IMR-90 (cell line): ENCODE measurements at regions not wholly inside any gene's neighbourhood (a gene's known extent, or its start where the extent isn't known, plus 50 kb on each side); places are given as distances from the start of the nearest gene placed in this dataset.

Experiments
- BHLHE40 ChIP-seq: fragments of 150-350 bp; IDR thresholded peaks from 2 replicates; pipeline ENCODE4 v1.6.1; 2016; ENCODE audit warnings: mild to moderate bottlenecking, low read depth, low read length
- CEBPB ChIP-seq: IDR thresholded peaks from 2 replicates; pipeline ENCODE4 v1.6.1; 2012; ENCODE audit warnings: low read depth, low read length, improper control_type of control experiment
- CTCF ChIP-seq: conservative IDR thresholded peaks from 2 replicates; pipeline ENCODE4 v1.5.1; 2012; ENCODE audit warnings: mild to moderate bottlenecking, low read depth, low read length, improper control_type of control experiment
- ELK1 ChIP-seq: fragments of 150-350 bp; IDR thresholded peaks from 2 replicates; pipeline ENCODE4 v1.6.1; 2016; ENCODE audit warnings: low read depth, mild to moderate bottlenecking, low read length, moderate library complexity, borderline replicate concordance
- FOS ChIP-seq: fragments of 150-350 bp; IDR thresholded peaks from 2 replicates; pipeline ENCODE4 v1.6.1; 2016; ENCODE audit warnings: low read depth, low read length
- MAFK ChIP-seq: IDR thresholded peaks from 2 replicates; pipeline ENCODE4 v1.6.1; 2012; ENCODE audit warnings: low read depth, low read length, improper control_type of control experiment
- MXI1 ChIP-seq: IDR thresholded peaks from 2 replicates; pipeline ENCODE4 v1.6.1; 2012; ENCODE audit warnings: low read depth, mild to moderate bottlenecking, low read length, moderate library complexity, borderline replicate concordance
- NFE2L2 ChIP-seq: fragments of 150-350 bp; IDR thresholded peaks from 2 replicates; pipeline ENCODE4 v1.6.1; 2016; ENCODE audit warnings: low read depth, mild to moderate bottlenecking, low read length
- POLR2A ChIP-seq: IDR thresholded peaks from 2 replicates; pipeline ENCODE4 v1.6.1; 2012; ENCODE audit warnings: mild to moderate bottlenecking, low read depth, low read length
- RAD21 ChIP-seq: IDR thresholded peaks from 2 replicates; pipeline ENCODE4 v1.6.1; 2012; ENCODE audit warnings: low read length, improper control_type of control experiment
- RFX5 ChIP-seq: IDR thresholded peaks from 2 replicates; pipeline ENCODE4 v1.8.0; 2012; ENCODE audit warnings: low read depth, mild to moderate bottlenecking, low read length, moderate library complexity
- SMC3 ChIP-seq: fragments of 150-350 bp; IDR thresholded peaks from 2 replicates; pipeline ENCODE4 v1.6.1; 2016; ENCODE audit warnings: low read depth, mild to moderate bottlenecking, antibody characterized with exemption, low read length, moderate library complexity
- USF2 ChIP-seq: fragments of 150-350 bp; IDR thresholded peaks from 2 replicates; pipeline ENCODE4 v1.6.1; 2017; ENCODE audit warnings: mild to moderate bottlenecking, antibody characterized with exemption, low read length, low read depth

- TF ChIP-seq CTCF (no peak), POLR2A (no peak), RAD21 (no peak), USF2 (no peak), MAFK (no peak), BHLHE40 (no peak), FOS (no peak), SMC3 (no peak), RFX5 (no peak), MXI1 (no peak), NFE2L2 (no peak), CEBPB (no peak), ELK1 (no peak)
Measured at GRCh38 chr2:49693961-49694360, 539.6 kb upstream of the FSHR start.
